NCI-H2227 (cell line): ENCODE measurements at regions not wholly inside any gene's neighbourhood (a gene's known extent, or its start where the extent isn't known, plus 50 kb on each side); places are given as distances from the start of the nearest gene placed in this dataset.
"Not testable (repeated sequence)": the region's sequence is repeated elsewhere in the genome, so short reads cannot be mapped to it uniquely, and the experiment has no call there.

ENCODE experiments used
- DNase-seq: peaks from one replicate; lab custom pipeline; 2025; ENCODE audit not compliant: unreplicated experiment; lab: John Stamatoyannopoulos, UW

DNA sequence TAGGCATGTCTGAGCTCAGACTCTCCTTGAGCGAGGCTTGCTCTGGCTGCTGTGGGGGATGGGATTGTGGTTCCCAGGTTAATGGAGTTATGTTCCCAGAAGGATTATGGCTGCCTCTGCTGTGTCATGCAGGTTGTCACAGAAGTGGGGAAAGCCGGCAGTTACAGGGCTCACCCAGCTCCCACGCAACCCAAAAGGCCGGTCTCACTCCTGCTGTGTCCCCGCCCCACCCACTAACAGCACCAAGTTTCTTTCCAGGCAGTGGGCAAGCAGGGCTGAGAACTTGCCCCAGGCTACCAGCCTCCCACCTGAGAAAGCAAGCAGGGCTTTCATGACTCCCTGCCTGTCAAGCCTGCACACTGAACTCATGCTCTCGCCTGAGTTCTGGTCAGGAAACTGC lies 750.5 kb downstream of the FRK start:
- no peak for DNase-seq

- no peak for DNase-seq
Observed at GRCh38 chr6:115302731-115303130, 758.0 kb downstream of the FRK start.

DNA sequence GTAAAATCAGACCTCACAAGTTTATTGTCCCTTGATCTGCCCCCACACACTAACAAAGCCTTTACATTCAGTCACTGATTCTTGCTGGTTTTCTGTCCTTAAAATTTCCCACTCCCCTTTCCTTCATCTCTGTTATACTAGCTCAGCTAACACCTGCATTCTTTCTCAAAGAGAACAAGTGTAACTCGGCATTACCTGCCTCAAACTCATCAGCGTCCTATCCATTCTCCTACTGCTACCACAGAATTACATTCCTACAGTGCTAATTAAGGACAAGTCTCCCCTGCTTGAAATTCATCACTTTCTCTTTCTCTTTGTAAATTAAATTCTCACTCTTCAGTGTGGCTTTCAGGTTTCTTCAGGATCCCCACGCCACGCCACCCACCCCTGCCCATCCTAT lies 773.2 kb downstream of the FRK start:
- DNase-seq: no peak

DNA sequence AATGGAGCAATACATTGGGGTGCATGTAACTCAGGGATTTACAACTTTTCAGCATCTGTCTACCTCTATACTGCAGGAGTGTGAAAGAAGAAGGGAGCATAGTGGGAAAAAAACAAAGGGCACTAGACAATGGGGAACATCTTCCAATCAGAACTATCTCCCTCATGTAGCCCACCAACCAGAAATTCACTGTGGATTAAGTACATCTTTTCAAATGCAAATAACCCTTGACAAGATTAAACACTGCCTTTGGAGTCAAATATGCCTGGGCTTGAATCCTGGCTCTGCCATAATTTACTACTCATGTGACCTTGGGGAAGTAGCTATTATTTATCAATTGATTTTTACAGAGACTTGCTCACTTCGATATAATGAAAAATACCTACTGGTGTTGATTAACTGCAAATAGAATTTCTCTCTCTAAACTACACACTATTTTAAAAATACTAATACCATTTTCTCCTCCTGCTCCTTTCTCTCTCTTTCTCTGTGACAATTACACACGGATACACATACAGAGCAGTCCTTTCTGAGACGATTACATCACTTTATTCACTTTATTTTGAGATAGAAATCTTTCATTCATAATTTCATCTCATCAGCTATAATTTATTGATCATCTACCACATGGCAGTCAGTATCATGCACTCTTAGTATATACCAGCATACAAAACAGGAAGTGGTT lies 783.7 kb downstream of the FRK start:
- DNase-seq: no peak

GRCh38 chr6:115272311-115272710 lies 788.4 kb downstream of the FRK start:
- DNase-seq: no peak

- DNase-seq: no peak
Observed at GRCh38 chr6:115271434-115271833, 789.3 kb downstream of the FRK start.

GRCh38 chr6:115270953-115271352 lies 789.7 kb downstream of the FRK start:
- peak; percentile 6 for DNase-seq

GRCh38 chr6:115241373-115241772 lies 819.3 kb downstream of the FRK start:
- no peak for DNase-seq

DNA sequence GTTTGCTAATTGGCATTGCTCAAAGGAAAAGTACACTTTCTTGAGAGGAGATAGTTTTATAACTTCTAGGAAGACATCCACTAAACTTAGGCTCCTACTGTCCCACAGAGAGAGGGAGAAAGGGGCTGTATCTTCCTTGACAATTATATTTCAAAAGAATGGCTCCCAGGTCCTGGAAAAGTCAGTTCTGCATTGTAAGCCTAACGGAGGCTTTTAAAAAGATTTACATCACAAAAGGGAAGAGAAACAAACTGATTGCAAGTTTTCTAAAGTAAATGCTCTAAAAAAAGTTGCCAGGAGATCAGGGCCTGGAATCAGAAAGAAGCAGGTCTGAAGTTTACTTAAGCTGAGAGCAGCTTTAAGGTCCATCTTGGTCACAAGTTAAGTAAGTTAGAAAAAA lies 839.5 kb downstream of the FRK start:
- DNase-seq: no peak

GRCh38 chr6:115220551-115221159 lies 840.0 kb downstream of the FRK start:
- DNase-seq: no peak

GRCh38 chr6:115219645-115220044 lies 841.0 kb downstream of the FRK start:
- no peak for DNase-seq

DNA sequence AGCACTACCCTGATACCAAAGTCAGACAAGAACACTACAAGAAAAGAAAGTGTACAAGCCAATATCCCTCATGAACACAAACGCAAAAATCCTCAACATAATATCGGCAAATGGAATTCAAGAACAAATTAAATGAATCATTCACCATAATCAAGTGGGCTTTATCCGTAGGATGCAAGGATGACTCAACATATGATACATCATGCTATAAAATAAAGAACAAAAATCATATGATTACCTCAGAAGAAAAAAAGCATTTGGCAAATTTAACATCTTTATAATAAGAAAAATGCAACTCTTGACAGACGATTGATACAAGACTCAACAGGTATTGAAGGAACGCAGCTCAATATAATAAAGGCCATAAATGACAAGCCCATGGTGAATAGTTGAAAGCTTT lies 843.9 kb downstream of the FRK start:
- DNase-seq: no peak

DNA sequence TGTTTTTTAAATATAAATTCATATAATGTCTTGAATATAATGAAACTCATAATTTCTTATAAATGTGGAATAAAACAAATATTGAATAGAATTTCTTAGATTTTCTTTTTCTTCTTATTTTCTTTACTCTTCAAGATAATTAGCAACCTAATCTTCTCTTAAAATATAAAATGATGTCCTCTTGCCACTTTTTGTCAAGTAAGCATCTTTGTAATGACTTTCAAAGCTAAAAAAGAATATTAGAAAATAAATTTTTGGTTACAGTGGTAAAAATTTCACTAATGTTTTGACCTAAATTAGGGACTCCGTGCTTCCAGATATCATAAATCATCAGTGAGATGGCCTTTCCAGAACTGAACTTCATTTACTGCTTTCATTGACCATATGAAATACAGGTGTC lies 846.4 kb downstream of the FRK start:
- no peak for DNase-seq

GRCh38 chr6:115203381-115203780 lies 857.3 kb downstream of the FRK start:
- no peak for DNase-seq

DNA sequence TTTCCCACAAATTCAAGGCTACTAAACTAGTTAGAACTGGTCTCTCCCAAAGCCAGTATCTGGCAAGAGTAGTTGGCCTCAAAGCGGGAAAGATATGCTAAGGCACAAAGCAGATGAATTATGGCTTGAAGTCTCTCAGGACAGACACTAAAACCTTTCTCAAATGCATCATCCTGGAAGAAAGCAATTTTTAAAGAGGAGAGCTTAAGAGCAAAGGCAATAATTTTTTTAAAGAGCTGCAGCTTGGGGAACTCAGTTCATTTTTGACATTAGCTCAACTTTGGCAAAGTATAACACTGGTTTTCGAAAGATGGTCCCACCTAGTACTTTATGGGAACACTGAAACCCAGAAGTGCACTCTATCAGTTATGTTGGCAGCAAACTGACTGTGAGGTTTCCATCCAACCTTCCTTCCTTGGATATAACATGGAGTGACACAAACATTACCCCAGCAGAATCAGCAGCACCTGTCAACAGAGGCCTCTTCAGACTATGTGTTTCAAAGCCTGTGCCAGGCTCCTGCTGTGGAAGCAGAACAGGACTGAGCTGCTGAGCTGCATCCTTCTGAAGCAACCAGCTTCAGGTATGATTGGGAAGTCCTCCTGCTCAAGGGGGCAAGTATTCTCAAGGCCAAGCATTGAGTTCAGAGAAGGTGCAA lies 852.3 kb upstream of the HS3ST5 start:
- DNase-seq: no peak

GRCh38 chr6:115191989-115192388 lies 849.2 kb upstream of the HS3ST5 start:
- no peak for DNase-seq

DNA sequence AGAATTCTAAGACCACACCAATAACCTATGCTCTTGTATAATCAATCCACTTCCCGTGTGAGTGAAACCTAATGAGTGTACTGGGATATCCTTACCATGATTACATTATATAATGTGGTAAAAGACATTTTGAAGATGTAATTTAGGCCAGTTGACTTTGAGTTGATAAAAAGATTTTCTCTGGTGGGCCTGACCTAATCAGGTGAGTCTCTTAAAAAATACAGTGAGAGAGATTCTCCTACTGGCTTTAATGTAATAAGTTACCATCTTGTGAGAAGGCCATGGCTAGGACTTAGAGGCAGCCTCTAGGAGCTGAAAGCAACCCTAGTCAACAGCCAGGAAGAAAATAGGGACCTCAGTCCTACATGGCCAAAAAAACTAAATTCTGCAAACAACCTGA lies 847.7 kb upstream of the HS3ST5 start:
- no peak for DNase-seq

GRCh38 chr6:115175456-115175855 lies 832.6 kb upstream of the HS3ST5 start:
- DNase-seq: not testable (repeated sequence)

DNA sequence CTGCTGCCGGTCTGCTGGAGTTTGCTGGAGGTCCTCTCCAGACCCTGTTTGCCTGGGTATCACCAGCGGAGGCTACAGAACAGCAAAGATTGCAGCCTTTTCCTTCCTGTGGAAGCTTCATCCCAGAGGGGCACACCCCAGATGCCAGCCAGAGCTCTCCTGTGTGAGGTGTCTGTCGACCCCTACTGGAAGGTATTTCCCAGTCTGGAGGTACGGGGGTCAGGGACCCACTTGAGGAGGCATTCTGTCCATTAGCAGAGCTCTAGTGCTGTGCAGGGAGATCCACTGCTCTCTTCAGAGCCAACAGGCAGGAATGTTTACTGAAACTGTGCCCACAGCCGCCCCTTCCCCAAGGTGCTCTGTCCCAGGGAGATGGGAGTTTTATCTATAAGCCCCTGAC lies 823.1 kb upstream of the HS3ST5 start:
- DNase-seq: not testable (repeated sequence)

- DNase-seq: no peak
Observed at GRCh38 chr6:115159733-115160132, 816.9 kb upstream of the HS3ST5 start.

GRCh38 chr6:115137910-115138309 lies 795.1 kb upstream of the HS3ST5 start:
- no peak for DNase-seq

- DNase-seq: no peak
Observed at GRCh38 chr6:115133790-115134189, 791.0 kb upstream of the HS3ST5 start.
